ENCODE measurements at regions not wholly inside any gene's neighbourhood (a gene's known extent, or its start where the extent isn't known, plus 50 kb on each side); places are given as distances from the start of the nearest gene placed in this dataset.
"Not testable (repeated sequence)": the region's sequence is repeated elsewhere in the genome, so short reads cannot be mapped to it uniquely, and the experiment has no call there.

GRCh38 chr5:37954561-37954960 lies 114.7 kb upstream of the GDNF start:
- Mint-ChIP-seq H3K27me3 (peaks cover 0 to 13% (median 4%) of the 10 kb centered on the region in 5 donors), H3K9me3 (peaks cover 7 to 24% (median 19%) of the 10 kb centered on the region in 9 donors), H3K36me3 (peaks cover 0 to 16% (median 1%) of the 10 kb centered on the region in 3 donors), H3K27ac (no peak overlapping the region), H3K4me3 (no peak overlapping the region), H3K4me1 (no peaks in the 10 kb centered on the region)
- no peak for DNase-seq
- ATAC-seq, result no peak
- POLR2A ChIA-PET, result no interaction called here

GRCh38 chr5:37951946-37952721 lies 112.3 kb upstream of the GDNF start:
- H3K36me3 Mint-ChIP-seq, result peaks cover 0 to 4% (median 0%) of the 10 kb centered on the region in 3 donors
- H3K27me3 Mint-ChIP-seq, result peaks cover 0 to 13% (median 4%) of the 10 kb centered on the region in 5 donors
- H3K4me3 Mint-ChIP-seq, result no peak overlapping the region
- no peaks in the 10 kb centered on the region for H3K4me1 Mint-ChIP-seq
- H3K9me3 Mint-ChIP-seq, result peaks cover 0 to 11% (median 2%) of the 10 kb centered on the region in 9 donors
- ATAC-seq, result no peak
- no peak overlapping the region for H3K27ac Mint-ChIP-seq
- POLR2A ChIA-PET, result no interaction called here
- no peak for DNase-seq

DNA sequence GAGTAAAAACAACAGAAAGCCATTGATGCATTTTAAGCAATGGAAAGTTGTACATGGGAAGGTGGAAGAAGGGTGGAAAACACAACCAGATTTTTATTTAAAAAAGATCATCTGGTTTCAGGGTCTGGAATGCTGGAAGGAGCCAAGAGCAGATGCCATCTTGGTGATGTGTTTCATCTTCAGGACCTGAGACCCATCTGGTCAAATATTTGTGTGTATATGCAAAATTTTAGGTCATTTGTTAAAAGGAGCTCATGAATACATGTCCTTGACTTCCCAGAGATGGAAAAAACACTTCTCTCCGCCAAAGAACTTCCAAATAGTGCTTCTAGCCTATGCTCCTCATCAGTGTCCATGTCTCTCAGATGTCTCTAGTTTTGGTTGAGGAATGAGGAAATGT lies 110.6 kb upstream of the GDNF start:
- DNase-seq (no peak), ATAC-seq (no peak)
- peaks cover 0 to 13% (median 5%) of the 10 kb centered on the region in 5 donors for H3K27me3 Mint-ChIP-seq
- no peak overlapping the region for H3K4me3 Mint-ChIP-seq
- POLR2A ChIA-PET, result no interaction called here
- peaks cover 0 to 4% (median 0%) of the 10 kb centered on the region in 3 donors for H3K36me3 Mint-ChIP-seq
- no peaks in the 10 kb centered on the region for H3K4me1 Mint-ChIP-seq
- no peak overlapping the region for H3K27ac Mint-ChIP-seq
- peaks cover 0 to 11% (median 0%) of the 10 kb centered on the region in 9 donors for H3K9me3 Mint-ChIP-seq

- H3K4me1 Mint-ChIP-seq, result no peaks in the 10 kb centered on the region
- ATAC-seq (no peak), DNase-seq (no peak)
- no peak overlapping the region for H3K4me3 Mint-ChIP-seq
- peaks cover 0 to 12% (median 4%) of the 10 kb centered on the region in 9 donors for H3K9me3 Mint-ChIP-seq
- H3K27me3 Mint-ChIP-seq, result peaks cover 0 to 13% (median 7%) of the 10 kb centered on the region in 5 donors
- H3K36me3 Mint-ChIP-seq, result peaks cover 0 to 4% (median 0%) of the 10 kb centered on the region in 3 donors
- POLR2A ChIA-PET, result no interaction called here
- H3K27ac Mint-ChIP-seq, result no peak overlapping the region
Measured at GRCh38 chr5:37945446-37945845, 105.6 kb upstream of the GDNF start.

GRCh38 chr5:37943136-37943535 lies 103.3 kb upstream of the GDNF start:
- POLR2A ChIA-PET, result not testable (repeated sequence)

DNA sequence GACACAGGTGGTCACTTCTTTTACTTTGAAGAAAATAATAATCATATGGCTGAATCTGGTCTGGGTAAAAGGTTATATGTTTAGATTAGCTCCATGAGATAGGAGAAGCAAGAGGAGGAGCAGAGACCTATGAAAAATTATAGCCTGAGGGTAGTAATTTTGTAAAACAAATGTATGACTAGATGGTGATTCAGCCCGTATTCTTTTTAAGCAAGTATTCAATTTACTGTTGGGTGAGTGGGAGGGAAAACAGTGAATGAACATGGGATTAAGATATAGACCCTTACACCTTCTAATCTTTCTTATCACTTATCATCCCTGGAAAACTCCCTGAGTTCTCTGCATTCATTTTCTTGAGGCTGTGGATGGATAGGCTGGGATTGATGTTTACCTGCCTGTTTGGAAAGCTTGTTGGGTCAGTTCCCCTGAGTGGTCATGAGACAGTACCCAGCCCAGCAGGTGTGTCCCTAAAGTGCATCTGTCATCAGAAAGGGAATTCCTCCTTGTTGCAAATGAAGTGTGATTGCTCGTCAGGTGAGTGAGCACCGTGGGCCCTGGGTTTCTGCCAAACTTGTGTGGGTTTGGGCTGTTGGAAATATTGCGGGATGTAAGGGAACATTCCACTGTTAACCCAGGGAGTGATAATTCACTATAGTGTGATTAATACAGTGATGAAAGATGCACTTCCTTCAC lies 101.2 kb upstream of the GDNF start:
- no peak overlapping the region for H3K27ac Mint-ChIP-seq
- ATAC-seq (no peak), DNase-seq (no peak)
- peaks cover 0 to 2% (median 0%) of the 10 kb centered on the region in 4 donors for H3K4me1 Mint-ChIP-seq
- H3K36me3 Mint-ChIP-seq, result peaks cover 0 to 3% (median 0%) of the 10 kb centered on the region in 3 donors
- peaks cover 0 to 11% (median 7%) of the 10 kb centered on the region in 5 donors for H3K27me3 Mint-ChIP-seq
- peaks cover 0 to 19% (median 8%) of the 10 kb centered on the region in 9 donors for H3K9me3 Mint-ChIP-seq
- POLR2A ChIA-PET, result no interaction called here
- no peak overlapping the region for H3K4me3 Mint-ChIP-seq

More at GRCh38 chr5:37943136-37943535, 103.3 kb upstream of the GDNF start:
- H3K4me1 Mint-ChIP-seq, H3K4me3 Mint-ChIP-seq, H3K27me3 Mint-ChIP-seq, H3K27ac Mint-ChIP-seq, H3K36me3 Mint-ChIP-seq, DNase-seq, ATAC-seq: not testable (repeated sequence)
- peaks cover 0 to 11% (median 4%) of the 10 kb centered on the region in 9 donors for H3K9me3 Mint-ChIP-seq

DNA sequence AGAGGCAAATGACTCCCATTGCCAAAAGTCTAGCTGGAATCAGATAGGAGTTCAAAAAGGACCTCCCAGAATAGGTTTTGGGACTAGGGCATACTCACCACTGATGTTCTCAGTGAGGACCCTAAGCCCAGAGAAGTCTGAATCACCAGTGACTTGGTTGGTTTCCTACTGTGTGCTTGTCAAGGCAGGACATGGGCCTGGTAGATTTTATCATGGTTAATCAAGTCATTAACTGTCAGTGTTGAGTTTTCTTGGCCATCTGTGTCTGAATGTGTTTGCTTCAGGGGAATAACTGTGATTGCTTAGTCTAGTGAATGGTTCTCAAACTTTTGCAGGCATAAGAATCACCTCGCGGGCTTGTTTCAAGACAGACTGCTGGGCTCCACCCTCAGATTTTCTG lies 99.0 kb upstream of the GDNF start:
- Mint-ChIP-seq H3K27ac (no peak overlapping the region), H3K4me3 (no peak overlapping the region), H3K4me1 (peaks cover 0 to 2% (median 0%) of the 10 kb centered on the region in 4 donors), H3K9me3 (peaks cover 0 to 19% (median 8%) of the 10 kb centered on the region in 9 donors), H3K36me3 (peaks cover 0 to 3% (median 0%) of the 10 kb centered on the region in 3 donors), H3K27me3 (peaks cover 0 to 11% (median 5%) of the 10 kb centered on the region in 5 donors)
- POLR2A ChIA-PET, result no interaction called here
- DNase-seq, result no peak
- ATAC-seq, result no peak

GRCh38 chr5:37938076-37938852 lies 98.4 kb upstream of the GDNF start:
- Mint-ChIP-seq H3K27me3 (peaks cover under 1 to 11% (median 5%) of the 10 kb centered on the region in 5 donors), H3K4me1 (peaks cover 0 to 2% (median 0%) of the 10 kb centered on the region in 4 donors), H3K4me3 (no peak overlapping the region), H3K36me3 (peaks cover 0 to 3% (median 0%) of the 10 kb centered on the region in 3 donors), H3K9me3 (peaks cover 0 to 19% (median 8%) of the 10 kb centered on the region in 9 donors), H3K27ac (no peak overlapping the region)
- POLR2A ChIA-PET, result no interaction called here
- DNase-seq, result no peak
- no peak for ATAC-seq

GRCh38 chr5:37936091-37936490 lies 96.2 kb upstream of the GDNF start:
- H3K9me3 Mint-ChIP-seq, result peaks cover 2 to 19% (median 5%) of the 10 kb centered on the region in 9 donors
- no peak for DNase-seq
- peaks cover 0 to 2% (median 0%) of the 10 kb centered on the region in 4 donors for H3K4me1 Mint-ChIP-seq
- POLR2A ChIA-PET, result no interaction called here
- no peak for ATAC-seq
- H3K27me3 Mint-ChIP-seq, result peaks cover 0 to 10% (median 6%) of the 10 kb centered on the region in 5 donors
- H3K36me3 Mint-ChIP-seq, result peaks cover 0 to 3% (median 0%) of the 10 kb centered on the region in 3 donors
- H3K4me3 Mint-ChIP-seq, result no peak overlapping the region
- no peak overlapping the region for H3K27ac Mint-ChIP-seq

DNA sequence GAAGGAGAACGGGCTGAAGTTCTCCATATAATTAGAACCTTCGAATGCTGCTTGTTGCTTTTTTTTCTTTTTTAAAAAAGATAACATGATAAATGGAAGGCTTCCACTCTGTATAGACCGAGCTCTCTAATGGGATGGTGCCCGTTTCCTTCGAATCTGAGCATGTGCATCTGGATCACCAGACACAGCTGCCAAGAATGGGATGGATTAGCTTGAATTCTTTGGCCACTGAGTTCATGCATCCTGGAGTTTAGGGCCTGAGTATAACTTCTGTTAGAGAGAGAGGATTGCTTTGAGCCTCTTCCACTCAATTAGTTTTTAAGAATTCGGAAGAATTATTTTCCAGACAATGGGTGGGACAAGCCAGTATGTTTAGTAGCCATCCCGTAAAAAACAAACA lies 93.7 kb upstream of the GDNF start:
- Mint-ChIP-seq H3K9me3 (peaks cover 2 to 19% (median 5%) of the 10 kb centered on the region in 9 donors), H3K27me3 (peaks cover 0 to 6% (median 4%) of the 10 kb centered on the region in 5 donors), H3K4me1 (peaks cover 0 to 2% (median 0%) of the 10 kb centered on the region in 4 donors), H3K27ac (no peak overlapping the region), H3K36me3 (peaks cover 0 to 3% (median 0%) of the 10 kb centered on the region in 3 donors), H3K4me3 (no peak overlapping the region)
- ATAC-seq, result no peak
- POLR2A ChIA-PET, result no interaction called here
- DNase-seq, result no peak

- ATAC-seq, result no peak
- Mint-ChIP-seq H3K9me3 (peaks cover 0 to 11% (median 2%) of the 10 kb centered on the region in 9 donors), H3K4me3 (no peak overlapping the region), H3K36me3 (no peaks in the 10 kb centered on the region), H3K27me3 (peaks cover 0 to 8% (median 2%) of the 10 kb centered on the region in 5 donors), H3K27ac (no peak overlapping the region), H3K4me1 (no peaks in the 10 kb centered on the region)
- POLR2A ChIA-PET, result no interaction called here
- no peak for DNase-seq
Measured at GRCh38 chr5:37932450-37932849, 92.6 kb upstream of the GDNF start.

DNA sequence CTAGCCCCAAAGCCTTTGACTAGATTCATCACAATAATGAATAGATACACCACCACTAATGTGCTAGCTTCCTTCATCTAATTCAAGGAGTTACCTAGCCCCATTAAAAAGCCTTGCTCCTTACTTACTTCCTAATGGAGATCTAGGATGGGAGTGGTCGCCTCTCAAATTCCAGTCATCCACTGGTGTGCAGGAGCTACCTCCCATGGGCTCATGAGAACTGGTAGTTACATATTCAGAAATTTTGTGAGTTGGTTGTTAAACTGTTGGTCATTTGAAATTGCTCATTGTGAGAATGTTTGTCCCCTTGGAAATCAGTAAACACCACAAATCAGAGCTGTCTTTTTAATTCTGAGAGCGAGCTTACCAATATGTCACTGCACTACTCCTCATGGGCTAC lies 91.7 kb upstream of the GDNF start:
- Mint-ChIP-seq H3K27me3 (peaks cover 0 to 8% (median 2%) of the 10 kb centered on the region in 5 donors), H3K36me3 (no peaks in the 10 kb centered on the region), H3K9me3 (peaks cover 0 to 10% (median 2%) of the 10 kb centered on the region in 9 donors), H3K4me3 (no peak overlapping the region), H3K4me1 (no peaks in the 10 kb centered on the region), H3K27ac (no peak overlapping the region)
- ATAC-seq (no peak), DNase-seq (no peak)
- POLR2A ChIA-PET, result no interaction called here
